Lower leg skin (tissue), 3 donors: ENCODE measurements at regions not wholly inside any gene's neighbourhood (a gene's known extent, or its start where the extent isn't known, plus 50 kb on each side); places are given as distances from the start of the nearest gene placed in this dataset.
"Not testable (repeated sequence)": the region's sequence is repeated elsewhere in the genome, so short reads cannot be mapped to it uniquely, and the experiment has no call there.

ENCODE experiments used
- POLR2A ChIP-seq, 2 donors: fragments of 450-650 bp; IDR thresholded peaks; one replicate each; pipeline ENCODE4 v1.6.1; 2016 to 2017; ENCODE audit warnings: antibody characterized with exemption in 2 of 2, mild to moderate bottlenecking in 1 of 2, moderate library complexity in 1 of 2
- TF ChIP-seq, protein P1 (sequence below), 3 donors: fragments of 450-650 bp; IDR thresholded peaks; one replicate each; pipeline ENCODE4 v1.5.1; 2016; ENCODE audit warnings: antibody characterized with exemption in 3 of 3, mild to moderate bottlenecking in 3 of 3, moderate library complexity in 2 of 3

DNA sequence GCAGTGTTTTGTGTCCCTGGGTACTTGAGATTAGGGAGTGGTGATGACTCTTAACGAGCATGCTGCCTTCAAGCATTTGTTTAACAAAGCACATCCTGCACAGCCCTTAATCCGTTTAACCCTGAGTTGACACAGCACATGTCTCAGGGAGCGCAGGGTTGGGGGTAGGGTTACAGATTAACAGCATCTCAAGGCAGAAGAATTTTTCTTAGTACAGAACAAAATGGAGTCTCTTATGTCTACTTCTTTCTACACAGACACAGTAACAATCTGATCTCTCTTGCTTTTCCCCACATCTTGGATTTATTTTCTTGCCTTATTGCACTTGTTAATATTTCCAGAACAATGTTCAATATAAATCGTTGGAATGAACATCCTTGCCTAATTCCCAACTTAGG lies 187.9 kb upstream of the F9 start:
- not testable (repeated sequence) for TF ChIP-seq POLR2A (IDR thresholded peaks at IDR 0.05)
- TF ChIP-seq, protein P1, sequence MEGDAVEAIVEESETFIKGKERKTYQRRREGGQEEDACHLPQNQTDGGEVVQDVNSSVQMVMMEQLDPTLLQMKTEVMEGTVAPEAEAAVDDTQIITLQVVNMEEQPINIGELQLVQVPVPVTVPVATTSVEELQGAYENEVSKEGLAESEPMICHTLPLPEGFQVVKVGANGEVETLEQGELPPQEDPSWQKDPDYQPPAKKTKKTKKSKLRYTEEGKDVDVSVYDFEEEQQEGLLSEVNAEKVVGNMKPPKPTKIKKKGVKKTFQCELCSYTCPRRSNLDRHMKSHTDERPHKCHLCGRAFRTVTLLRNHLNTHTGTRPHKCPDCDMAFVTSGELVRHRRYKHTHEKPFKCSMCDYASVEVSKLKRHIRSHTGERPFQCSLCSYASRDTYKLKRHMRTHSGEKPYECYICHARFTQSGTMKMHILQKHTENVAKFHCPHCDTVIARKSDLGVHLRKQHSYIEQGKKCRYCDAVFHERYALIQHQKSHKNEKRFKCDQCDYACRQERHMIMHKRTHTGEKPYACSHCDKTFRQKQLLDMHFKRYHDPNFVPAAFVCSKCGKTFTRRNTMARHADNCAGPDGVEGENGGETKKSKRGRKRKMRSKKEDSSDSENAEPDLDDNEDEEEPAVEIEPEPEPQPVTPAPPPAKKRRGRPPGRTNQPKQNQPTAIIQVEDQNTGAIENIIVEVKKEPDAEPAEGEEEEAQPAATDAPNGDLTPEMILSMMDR (IDR thresholded peaks at IDR 0.05), result not testable (repeated sequence)
